Activated T-cell treated with anti-CD3 and anti-CD28 coated beads, Interleukin-2, amount 50 U/mL, for 4 hours (primary cell): ENCODE measurements at regions not wholly inside any gene's neighbourhood (a gene's known extent, or its start where the extent isn't known, plus 50 kb on each side); places are given as distances from the start of the nearest gene placed in this dataset.
"Not testable (repeated sequence)": the region's sequence is repeated elsewhere in the genome, so short reads cannot be mapped to it uniquely, and the experiment has no call there.

ENCODE experiments used
- ATAC-seq, 2 donors: fragments of 200-7000 bp; cut with Tn5 transposase; one replicate each; pipeline ENCODE4 v1.10.0; 2021
- DNase-seq: peaks from one replicate; pipeline ENCODE4 v3.0.0-alpha.2; 2020
- H3K27me3 Mint-ChIP-seq: one replicate; pipeline ENCODE4 v1.8.0; 2021; ENCODE audit warnings: low read depth, mixed read lengths
- H3K36me3 Mint-ChIP-seq: one replicate; pipeline ENCODE4 v1.8.0; 2022; ENCODE audit warnings: mixed read lengths; ENCODE audit not compliant: insufficient read depth
- H3K4me1 Mint-ChIP-seq: one replicate; pipeline ENCODE4 v1.8.0; 2021; ENCODE audit warnings: low read depth, mixed read lengths
- H3K4me3 Mint-ChIP-seq: one replicate; pipeline ENCODE4 v1.8.0; 2021; ENCODE audit warnings: mild to moderate bottlenecking, moderate library complexity, mixed read lengths
- H3K9me3 Mint-ChIP-seq: one replicate; pipeline ENCODE4 v1.8.0; 2021; ENCODE audit warnings: mixed read lengths

- Mint-ChIP-seq H3K4me1 (no peaks in the 10 kb centered on the region), H3K27me3 (no peaks in the 10 kb centered on the region), H3K9me3 (peaks cover 12% of the 10 kb centered on the region), H3K4me3 (no peak overlapping the region), H3K36me3 (no peaks in the 10 kb centered on the region)
- ATAC-seq (no peak), DNase-seq (no peak)
Observed at GRCh38 chr5:17734011-17734410, 99.8 kb downstream of the TAF11L14 start.

DNA sequence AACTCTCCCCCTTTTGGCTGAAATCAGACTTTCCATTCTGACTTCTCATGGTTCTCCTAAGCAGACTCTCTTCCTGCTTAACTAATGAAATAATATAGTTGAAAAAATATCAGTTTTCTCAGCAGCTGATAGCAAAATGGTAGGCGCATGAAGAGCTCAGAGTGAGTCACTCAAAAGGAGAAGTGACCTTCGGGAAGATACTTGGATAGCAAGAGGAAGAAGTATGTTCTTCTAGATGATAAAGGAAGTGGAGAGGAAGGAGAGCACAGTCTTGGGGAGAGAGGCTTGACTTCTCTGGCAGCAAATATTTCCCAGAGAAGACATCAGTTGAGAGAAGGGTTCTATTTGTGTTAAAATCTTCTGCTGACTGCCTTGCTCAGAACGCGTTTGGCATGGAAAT, 101.5 kb downstream of the TAF11L14 start:
- Mint-ChIP-seq H3K9me3 (peaks cover 13% of the 10 kb centered on the region), H3K27me3 (no peaks in the 10 kb centered on the region), H3K4me3 (no peak overlapping the region), H3K4me1 (no peaks in the 10 kb centered on the region), H3K36me3 (no peaks in the 10 kb centered on the region)
- DNase-seq, result no peak
- ATAC-seq, result no peak

DNA sequence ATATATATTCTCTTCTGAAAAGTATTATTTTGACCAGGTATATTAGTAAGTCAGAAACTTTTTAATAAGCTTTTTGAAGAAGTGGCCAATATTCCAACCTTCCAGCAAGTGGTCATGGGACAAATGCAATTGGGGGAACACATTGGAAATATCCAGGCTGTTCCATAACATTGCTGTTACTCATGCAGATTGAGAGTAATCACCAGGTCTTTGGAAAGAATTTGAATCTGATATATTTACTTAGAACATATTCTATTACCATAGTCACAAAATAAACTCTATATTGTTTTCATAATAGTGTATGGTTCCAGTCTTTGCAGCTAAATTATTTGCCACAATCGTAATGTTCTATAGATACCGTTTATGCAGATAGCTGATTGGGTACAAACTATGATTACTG, 102.8 kb downstream of the TAF11L14 start:
- Mint-ChIP-seq H3K4me3 (no peak overlapping the region), H3K27me3 (no peaks in the 10 kb centered on the region), H3K4me1 (no peaks in the 10 kb centered on the region), H3K36me3 (no peaks in the 10 kb centered on the region), H3K9me3 (peaks cover 13% of the 10 kb centered on the region)
- DNase-seq, result no peak
- ATAC-seq, result no peak

GRCh38 chr5:17738446-17738845, 104.2 kb downstream of the TAF11L14 start:
- ATAC-seq, result no peak
- H3K4me1 Mint-ChIP-seq, result no peaks in the 10 kb centered on the region
- H3K4me3 Mint-ChIP-seq, result no peak overlapping the region
- H3K9me3 Mint-ChIP-seq, result peaks cover 13% of the 10 kb centered on the region
- H3K27me3 Mint-ChIP-seq, result no peaks in the 10 kb centered on the region
- no peak for DNase-seq
- H3K36me3 Mint-ChIP-seq, result no peaks in the 10 kb centered on the region

GRCh38 chr5:17743580-17744435, 109.5 kb downstream of the TAF11L14 start:
- no peaks in the 10 kb centered on the region for H3K4me1 Mint-ChIP-seq
- DNase-seq (no peak), ATAC-seq (no peak)
- H3K27me3 Mint-ChIP-seq, result no peaks in the 10 kb centered on the region
- no peaks in the 10 kb centered on the region for H3K36me3 Mint-ChIP-seq
- H3K4me3 Mint-ChIP-seq, result no peak overlapping the region
- H3K9me3 Mint-ChIP-seq, result peaks cover 10% of the 10 kb centered on the region

DNA sequence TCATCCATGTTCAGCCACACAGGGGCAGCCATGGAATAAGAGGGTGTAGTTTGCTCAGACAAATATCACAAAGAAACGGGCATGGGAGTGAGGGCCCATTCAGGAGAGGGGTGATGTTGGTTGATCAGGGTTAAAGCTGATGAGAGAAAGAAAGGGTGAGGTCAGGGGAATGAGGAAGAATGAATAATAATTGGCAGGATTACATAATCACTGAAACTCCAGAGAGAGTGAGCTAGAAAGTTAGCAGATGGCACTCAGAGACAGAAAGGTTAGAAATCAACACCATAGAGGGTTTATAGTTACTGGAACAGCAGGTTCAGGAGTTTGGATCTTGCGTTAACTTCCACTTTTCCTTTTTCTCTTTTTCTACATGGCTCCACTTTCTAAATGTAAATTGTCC, 113.9 kb downstream of the TAF11L14 start:
- DNase-seq (no peak), ATAC-seq (no peak)
- Mint-ChIP-seq H3K36me3 (no peaks in the 10 kb centered on the region), H3K27me3 (no peaks in the 10 kb centered on the region), H3K9me3 (peaks cover 7% of the 10 kb centered on the region), H3K4me3 (no peak overlapping the region), H3K4me1 (no peaks in the 10 kb centered on the region)

- no peaks in the 10 kb centered on the region for H3K36me3 Mint-ChIP-seq
- no peak for DNase-seq
- no peaks in the 10 kb centered on the region for H3K27me3 Mint-ChIP-seq
- no peaks in the 10 kb centered on the region for H3K4me1 Mint-ChIP-seq
- H3K4me3 Mint-ChIP-seq, result no peak overlapping the region
- no peak for ATAC-seq
- H3K9me3 Mint-ChIP-seq, result peaks cover 4% of the 10 kb centered on the region
Observed at GRCh38 chr5:17748941-17749340, 114.7 kb downstream of the TAF11L14 start.

GRCh38 chr5:17755406-17755805, 121.1 kb downstream of the TAF11L14 start:
- not testable (repeated sequence) for ATAC-seq, DNase-seq

GRCh38 chr5:17761326-17761725, 127.1 kb downstream of the TAF11L14 start:
- Mint-ChIP-seq H3K4me1 (no peaks in the 10 kb centered on the region), H3K36me3 (no peaks in the 10 kb centered on the region), H3K27me3 (no peaks in the 10 kb centered on the region), H3K4me3 (no peak overlapping the region), H3K9me3 (peaks cover 15% of the 10 kb centered on the region)
- no peak for ATAC-seq
- DNase-seq, result no peak

More at GRCh38 chr5:17755406-17755805, 121.1 kb downstream of the TAF11L14 start:
- H3K4me1 Mint-ChIP-seq, H3K4me3 Mint-ChIP-seq, H3K36me3 Mint-ChIP-seq, H3K27me3 Mint-ChIP-seq: not testable (repeated sequence)
- peaks cover 12% of the 10 kb centered on the region for H3K9me3 Mint-ChIP-seq

DNA sequence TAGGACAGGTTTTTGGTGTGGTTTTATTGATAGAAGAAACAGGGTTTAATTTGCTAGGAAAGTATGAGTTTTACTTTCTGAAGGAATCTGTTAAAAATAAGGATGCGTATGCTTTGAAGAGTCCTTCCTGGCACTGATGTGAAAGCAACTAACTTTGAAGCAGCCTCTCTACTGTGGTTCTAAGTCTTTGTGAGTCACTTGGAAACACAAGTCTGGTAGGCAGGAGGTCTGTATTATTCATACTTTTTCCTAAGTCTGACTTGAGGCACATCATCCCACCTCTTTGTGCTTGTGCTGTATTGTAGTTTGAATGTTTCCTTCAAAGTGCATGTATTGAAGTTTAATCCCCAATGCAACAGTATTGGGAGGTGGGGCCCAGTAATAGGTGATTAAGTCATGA, 129.0 kb downstream of the TAF11L14 start:
- Mint-ChIP-seq H3K27me3 (no peaks in the 10 kb centered on the region), H3K4me1 (no peaks in the 10 kb centered on the region), H3K4me3 (no peak overlapping the region), H3K9me3 (peaks cover 22% of the 10 kb centered on the region), H3K36me3 (no peaks in the 10 kb centered on the region)
- no peak for ATAC-seq
- DNase-seq, result no peak

- ATAC-seq (no peak), DNase-seq (no peak)
- no peaks in the 10 kb centered on the region for H3K36me3 Mint-ChIP-seq
- no peaks in the 10 kb centered on the region for H3K4me1 Mint-ChIP-seq
- H3K27me3 Mint-ChIP-seq, result no peaks in the 10 kb centered on the region
- H3K4me3 Mint-ChIP-seq, result no peak overlapping the region
- H3K9me3 Mint-ChIP-seq, result peaks cover 15% of the 10 kb centered on the region
Observed at GRCh38 chr5:17766031-17766430, 131.8 kb downstream of the TAF11L14 start.

DNA sequence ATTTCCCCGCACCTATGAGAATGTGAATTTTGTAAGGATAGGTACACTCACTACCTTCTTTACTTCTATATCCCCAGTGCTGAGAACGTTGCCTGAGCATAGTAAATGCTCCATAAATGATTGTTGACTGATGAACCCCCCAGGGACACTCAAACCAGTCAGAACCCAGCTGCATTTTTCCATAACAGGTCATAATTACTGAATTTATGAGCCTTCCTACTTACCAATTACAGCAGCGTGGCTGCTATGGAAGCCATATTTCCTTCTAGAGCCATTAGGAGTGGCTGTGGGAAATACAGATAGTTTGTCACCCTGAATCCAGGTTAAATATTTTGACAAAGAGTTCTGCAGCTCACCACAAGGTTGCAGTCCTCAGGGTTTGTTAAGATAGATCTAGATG, 135.0 kb downstream of the TAF11L14 start:
- H3K27me3 Mint-ChIP-seq, result no peaks in the 10 kb centered on the region
- no peaks in the 10 kb centered on the region for H3K36me3 Mint-ChIP-seq
- ATAC-seq (no peak), DNase-seq (no peak)
- no peak overlapping the region for H3K4me3 Mint-ChIP-seq
- no peaks in the 10 kb centered on the region for H3K4me1 Mint-ChIP-seq
- peaks cover 16% of the 10 kb centered on the region for H3K9me3 Mint-ChIP-seq

- Mint-ChIP-seq H3K36me3 (no peaks in the 10 kb centered on the region), H3K4me3 (no peak overlapping the region), H3K9me3 (peaks cover 8% of the 10 kb centered on the region), H3K27me3 (no peaks in the 10 kb centered on the region), H3K4me1 (no peaks in the 10 kb centered on the region)
- DNase-seq (no peak), ATAC-seq (no peak)
Observed at GRCh38 chr5:17772232-17772631, 138.0 kb downstream of the TAF11L14 start.

DNA sequence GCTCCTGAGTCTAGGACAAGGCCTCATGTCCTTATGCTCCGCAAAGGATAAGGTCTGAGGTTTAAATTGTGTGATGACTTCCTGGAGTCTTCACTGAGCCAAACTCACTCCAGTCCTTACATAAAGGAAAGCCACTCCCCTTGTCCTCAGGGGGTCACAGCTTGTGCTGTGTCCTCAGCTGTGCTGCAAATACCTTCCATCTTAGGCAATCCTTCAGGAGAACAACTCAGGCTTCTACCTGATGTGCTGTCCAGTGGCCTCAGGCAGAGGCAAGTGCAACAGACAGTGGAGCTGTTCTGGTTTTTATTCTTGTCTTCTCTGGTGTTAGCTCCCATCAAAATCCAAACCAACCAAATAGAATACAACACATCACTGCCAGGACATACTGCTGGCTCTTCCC, 151.5 kb downstream of the TAF11L14 start:
- DNase-seq (no peak), ATAC-seq (no peak)
- no peaks in the 10 kb centered on the region for H3K36me3 Mint-ChIP-seq
- H3K4me1 Mint-ChIP-seq, result no peaks in the 10 kb centered on the region
- no peaks in the 10 kb centered on the region for H3K27me3 Mint-ChIP-seq
- no peak overlapping the region for H3K4me3 Mint-ChIP-seq
- H3K9me3 Mint-ChIP-seq, result peaks cover 10% of the 10 kb centered on the region

DNA sequence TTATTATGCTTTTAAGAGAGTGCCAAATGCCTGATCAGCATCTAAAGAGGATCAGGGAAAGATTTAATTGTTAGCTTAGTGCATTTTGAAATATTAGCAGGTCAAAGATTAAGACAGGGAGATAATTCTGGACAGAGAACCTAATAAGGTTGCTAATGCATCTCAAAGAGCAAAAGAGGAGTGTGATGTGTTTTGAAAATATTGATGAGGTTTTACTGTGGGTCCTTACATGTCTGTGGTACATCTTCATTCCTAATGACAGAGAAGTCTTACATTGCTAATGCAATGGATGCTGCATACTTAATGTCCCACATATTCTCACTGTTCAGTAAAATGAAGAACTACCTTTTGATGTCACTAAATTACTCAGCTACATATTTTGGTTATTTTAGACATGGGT, 154.1 kb downstream of the TAF11L14 start:
- no peak overlapping the region for H3K4me3 Mint-ChIP-seq
- H3K4me1 Mint-ChIP-seq, result no peaks in the 10 kb centered on the region
- H3K27me3 Mint-ChIP-seq, result no peaks in the 10 kb centered on the region

More for the DNA sequence above, 154.1 kb downstream of the TAF11L14 start:
- DNase-seq (no peak), ATAC-seq (no peak)
- Mint-ChIP-seq H3K9me3 (peaks cover 12% of the 10 kb centered on the region), H3K36me3 (no peaks in the 10 kb centered on the region)
